Endothelial cell of umbilical vein (primary cell): ENCODE measurements at regions not wholly inside any gene's neighbourhood (a gene's known extent, or its start where the extent isn't known, plus 50 kb on each side); places are given as distances from the start of the nearest gene placed in this dataset.

Source experiments
- CTCF ChIP-seq, 2 donors: IDR thresholded peaks; 1 replicate in 1 of 2; 2 replicates in 1 of 2; pipeline ENCODE4 v1.5.1; 2011; ENCODE audit warnings: low read length in 2 of 2, mild to moderate bottlenecking in 2 of 2, moderate library complexity in 2 of 2, control low read depth in 1 of 2, inconsistent platforms in 1 of 2, low read depth in 1 of 2; ENCODE audit not compliant: insufficient read depth in 1 of 2; ENCODE audit errors: extremely low read depth in 1 of 2
- EZH2 ChIP-seq: IDR thresholded peaks from 2 replicates; pipeline ENCODE4 v1.6.1; 2012; ENCODE audit warnings: borderline replicate concordance, low read depth, mild to moderate bottlenecking, moderate library complexity, low read length, inconsistent platforms; ENCODE audit not compliant: severe bottlenecking
- FOS ChIP-seq: IDR thresholded peaks from 2 replicates; pipeline ENCODE4 v1.6.1; 2011; ENCODE audit warnings: mild to moderate bottlenecking, low read length, moderate library complexity, borderline replicate concordance; ENCODE audit not compliant: insufficient read depth
- MAX ChIP-seq: IDR thresholded peaks from 2 replicates; pipeline ENCODE4 v1.6.1; 2011; ENCODE audit not compliant: insufficient read depth, insufficient read length
- MYC ChIP-seq: IDR thresholded peaks from one replicate; pipeline ENCODE4 v1.6.1; 2011; ENCODE audit warnings: mild to moderate bottlenecking, low read depth, low read length
- POLR2A ChIP-seq: IDR thresholded peaks from 2 replicates; pipeline ENCODE4 v1.6.1; 2012; ENCODE audit warnings: low read depth, mild to moderate bottlenecking, control low read depth, low read length
- POLR2AphosphoS5 ChIP-seq: IDR thresholded peaks from 2 replicates; pipeline ENCODE4 v1.6.1; 2012; ENCODE audit warnings: low read depth, mild to moderate bottlenecking, control low read depth, low read length, moderate library complexity; ENCODE audit not compliant: insufficient read depth

GRCh38 chr11:70558681-70559080, 160.4 kb downstream of the CTTN start:
- no peak for TF ChIP-seq CTCF (IDR thresholded peaks at IDR 0.05; ENCODE audit: extremely low read depth in 1 of 2, insufficient read depth in 1 of 2, low read depth in 1 of 2, low read length in 2 of 2)
- TF ChIP-seq EZH2, result no peak
- no peak for TF ChIP-seq POLR2AphosphoS5
- TF ChIP-seq POLR2A, result no peak
- TF ChIP-seq MAX, result no peak
- TF ChIP-seq MYC, result no peak
- no peak for TF ChIP-seq FOS
